Urothelium cell line (cell line): ENCODE measurements at regions not wholly inside any gene's neighbourhood (a gene's known extent, or its start where the extent isn't known, plus 50 kb on each side); places are given as distances from the start of the nearest gene placed in this dataset.
"Not testable (repeated sequence)": the region's sequence is repeated elsewhere in the genome, so short reads cannot be mapped to it uniquely, and the experiment has no call there.

Experiments
- DNase-seq: peaks from one replicate; pipeline ENCODE4 v3.0.0; 2011; ENCODE audit warnings: low spot score, mixed read lengths
- FAIRE-seq: peaks from 2 replicates; lab custom pipeline; 2011; peaks lifted over from hg19 to GRCh38; lab: Jason Lieb, UNC

- FAIRE-seq, result no peak
- DNase-seq, result no peak
These were observed 50.0 kb downstream of the SOD2 start for GRCh38 chr6:159642995-159643394.

DNA sequence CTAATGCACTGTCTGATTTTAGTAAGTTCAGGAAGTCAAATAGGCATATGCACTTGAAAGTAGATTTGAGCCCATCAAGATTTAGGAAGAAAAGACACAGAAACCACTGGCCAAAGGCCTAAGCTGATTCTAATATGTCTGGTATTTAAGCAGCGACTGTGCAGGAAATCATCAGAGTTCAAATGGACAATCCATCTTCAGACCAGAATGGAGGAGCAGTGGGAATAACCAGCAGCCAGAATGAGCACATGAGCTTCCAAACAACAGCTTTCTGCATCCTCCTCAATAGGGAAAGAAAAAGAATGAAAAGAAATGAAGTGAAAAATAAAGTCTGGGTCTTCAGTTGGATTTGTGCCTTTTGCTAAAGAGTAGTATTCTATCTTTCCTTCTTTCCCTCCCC lies 50.6 kb downstream of the SOD2 start:
- FAIRE-seq, result no peak
- DNase-seq, result no peak

- no peak for DNase-seq
- FAIRE-seq, result no peak
These were observed 52.1 kb downstream of the SOD2 start for GRCh38 chr6:159640722-159641482.

DNA sequence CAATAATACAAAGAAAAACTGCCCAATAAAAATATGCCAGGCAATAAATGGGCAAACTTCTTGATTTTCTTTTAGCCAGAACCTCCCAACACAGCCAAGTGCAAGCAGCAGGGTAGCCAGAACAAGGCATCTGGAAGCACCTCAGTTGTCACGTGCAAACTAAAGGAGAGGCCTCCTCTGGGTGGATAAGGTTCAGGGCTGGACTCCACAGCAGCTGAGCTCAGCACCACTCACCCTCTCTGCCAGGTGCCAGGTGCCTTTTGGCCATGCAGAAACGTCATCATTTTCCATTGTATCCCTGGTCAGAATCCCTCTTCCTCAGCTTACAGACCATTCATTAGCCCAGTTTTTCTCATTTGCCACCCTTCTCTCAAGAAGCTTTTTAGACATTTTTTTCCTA lies 52.7 kb downstream of the SOD2 start:
- FAIRE-seq (no peak), DNase-seq (no peak)

DNA sequence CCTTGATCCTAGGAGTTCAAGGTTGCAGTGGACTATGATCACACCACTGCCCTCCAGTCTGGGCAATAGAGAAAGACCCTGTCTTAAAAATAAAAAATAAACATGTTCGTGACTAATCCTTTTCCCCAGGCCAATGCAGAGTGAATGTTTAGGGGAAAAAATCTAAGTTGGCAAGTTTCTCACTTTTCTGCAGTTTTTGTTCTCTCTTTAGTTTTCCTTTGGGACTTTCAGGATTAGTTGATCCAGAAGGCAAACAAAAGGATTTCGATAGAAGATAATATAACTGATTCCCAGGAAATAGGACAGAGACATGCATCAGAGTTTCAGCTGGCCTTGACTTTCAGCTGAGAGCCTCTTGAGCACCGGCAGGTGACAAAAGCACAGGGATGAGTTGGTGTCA lies 53.3 kb downstream of the SOD2 start:
- no peak for FAIRE-seq
- DNase-seq, result no peak

GRCh38 chr6:159633196-159633595 lies 59.8 kb downstream of the SOD2 start:
- no peak for FAIRE-seq
- DNase-seq, result peak; percentile 17

DNA sequence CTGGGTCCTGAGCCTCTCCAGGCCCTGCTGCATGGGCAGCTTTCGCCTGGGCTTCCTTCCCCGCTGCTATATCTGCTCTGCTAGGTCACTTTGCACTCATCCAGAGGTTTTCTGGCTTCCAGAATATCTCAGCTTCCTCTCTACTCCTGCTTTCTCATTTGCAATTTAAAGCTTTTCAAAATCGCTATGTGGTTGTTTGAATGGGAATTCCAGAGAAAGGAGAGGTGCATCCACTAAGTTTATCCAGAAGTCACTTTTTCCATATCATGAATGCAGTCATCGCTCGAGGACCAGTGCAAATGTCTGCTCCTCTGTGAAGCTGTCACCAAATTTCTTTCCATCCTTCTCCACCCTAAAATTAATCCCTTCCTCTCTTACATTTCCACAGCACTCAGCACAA lies 61.2 kb downstream of the SOD2 start:
- DNase-seq (no peak), FAIRE-seq (no peak)

DNA sequence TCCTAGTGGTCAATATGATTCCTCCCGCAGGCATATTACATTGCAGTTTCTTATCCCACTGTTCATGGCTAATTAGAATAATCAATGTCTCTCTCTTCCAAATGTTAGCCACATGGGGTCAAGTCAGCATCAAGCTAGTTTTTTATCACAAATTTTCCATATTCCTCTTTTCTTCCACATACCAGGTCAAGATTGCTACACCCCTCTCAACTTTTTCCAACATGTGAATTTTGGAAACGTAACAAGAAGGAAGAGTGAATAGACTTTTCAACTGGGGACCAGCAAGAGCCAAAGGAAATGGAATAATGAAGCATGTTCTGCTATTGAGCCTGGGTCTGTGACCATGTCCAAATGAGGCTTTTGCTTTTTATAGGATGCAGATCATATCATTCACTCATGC lies 65.1 kb downstream of the SOD2 start:
- FAIRE-seq, result no peak
- no peak for DNase-seq

- not testable (repeated sequence) for FAIRE-seq, DNase-seq
These were observed 66.5 kb downstream of the SOD2 start for GRCh38 chr6:159626506-159626905.

GRCh38 chr6:159623156-159623555 lies 69.9 kb downstream of the SOD2 start:
- DNase-seq, result no peak
- no peak for FAIRE-seq

DNA sequence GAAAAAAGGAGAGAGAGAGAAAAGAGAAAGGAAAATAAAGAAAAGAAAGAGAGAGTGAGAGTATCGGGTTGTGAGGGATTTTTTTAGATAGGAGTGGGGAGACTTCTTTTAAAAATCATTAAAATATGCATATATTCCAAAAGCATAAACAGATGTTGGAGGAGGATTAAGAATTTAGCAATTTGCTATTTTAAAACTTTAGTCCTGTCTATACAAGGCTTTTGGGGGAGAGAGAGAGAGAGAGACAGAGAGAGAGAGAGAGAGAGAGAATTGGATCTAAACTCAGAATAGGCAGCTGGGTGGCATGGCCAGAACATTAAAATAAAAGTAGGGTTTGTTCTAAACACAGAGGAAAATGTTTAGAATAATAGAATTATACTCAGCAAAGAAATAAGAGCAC lies 72.1 kb downstream of the SOD2 start:
- no peak for FAIRE-seq
- DNase-seq, result no peak

GRCh38 chr6:159617444-159617843 lies 75.6 kb downstream of the SOD2 start:
- no peak for FAIRE-seq
- no peak for DNase-seq

DNA sequence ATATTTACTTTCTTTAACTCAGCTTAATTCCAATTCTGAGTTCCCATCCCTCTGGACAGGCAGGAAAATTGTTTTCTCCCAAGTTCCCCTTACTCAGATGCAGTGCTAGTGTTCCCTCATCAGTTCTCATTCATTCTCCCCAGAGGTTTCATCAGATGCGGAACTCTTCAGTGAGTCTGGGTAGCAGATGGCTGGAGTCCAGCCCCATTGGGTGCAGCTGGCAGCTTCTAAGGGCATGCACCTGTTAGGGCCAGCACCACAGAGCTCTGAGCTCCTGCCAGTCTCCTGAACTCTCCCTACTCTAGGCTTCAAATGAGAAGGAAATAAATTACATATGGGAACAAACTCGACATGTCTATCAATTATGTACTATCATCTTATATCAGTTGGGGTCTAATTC lies 76.6 kb downstream of the SOD2 start:
- FAIRE-seq (no peak), DNase-seq (no peak)

DNA sequence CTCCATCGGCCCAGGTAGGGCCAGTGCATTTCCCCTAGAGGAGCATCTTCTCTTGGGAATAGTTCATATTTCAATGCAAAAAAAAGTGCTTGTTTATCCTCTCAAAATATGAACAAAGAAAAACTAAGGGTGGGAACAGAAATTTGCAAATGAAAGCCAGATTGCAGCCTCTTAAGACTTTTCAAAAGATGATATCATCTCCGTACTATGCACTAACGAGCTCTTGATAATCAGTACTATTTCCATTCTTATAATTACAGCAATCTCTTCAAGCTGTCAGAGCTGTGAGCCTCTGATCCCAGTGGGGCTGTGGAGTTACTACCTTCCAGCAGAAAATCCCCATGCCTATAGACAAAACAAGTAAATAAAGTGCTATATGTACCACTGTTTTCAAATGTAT lies 77.1 kb downstream of the SOD2 start:
- FAIRE-seq (no peak), DNase-seq (no peak)

DNA sequence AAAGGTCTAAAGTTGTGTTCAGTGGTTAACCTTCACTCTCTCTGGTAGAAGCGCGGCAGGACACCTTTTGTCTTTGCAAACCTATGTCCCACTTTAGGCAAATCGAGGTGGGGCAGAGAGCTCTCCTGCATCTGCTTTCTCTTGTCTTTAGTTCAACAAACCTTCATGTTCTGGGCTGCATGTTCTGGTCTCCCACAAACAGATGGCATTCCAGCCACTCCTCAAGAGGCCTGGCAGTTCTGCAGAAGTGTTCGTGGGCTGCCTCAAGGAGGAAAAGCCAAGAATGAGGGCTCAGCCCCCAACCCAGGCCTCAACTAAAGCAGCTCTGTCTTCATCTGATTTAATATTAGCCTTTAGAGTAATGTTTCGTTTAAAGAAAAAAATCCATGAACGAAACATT lies 82.2 kb downstream of the SOD2 start:
- FAIRE-seq, result no peak
- no peak for DNase-seq

DNA sequence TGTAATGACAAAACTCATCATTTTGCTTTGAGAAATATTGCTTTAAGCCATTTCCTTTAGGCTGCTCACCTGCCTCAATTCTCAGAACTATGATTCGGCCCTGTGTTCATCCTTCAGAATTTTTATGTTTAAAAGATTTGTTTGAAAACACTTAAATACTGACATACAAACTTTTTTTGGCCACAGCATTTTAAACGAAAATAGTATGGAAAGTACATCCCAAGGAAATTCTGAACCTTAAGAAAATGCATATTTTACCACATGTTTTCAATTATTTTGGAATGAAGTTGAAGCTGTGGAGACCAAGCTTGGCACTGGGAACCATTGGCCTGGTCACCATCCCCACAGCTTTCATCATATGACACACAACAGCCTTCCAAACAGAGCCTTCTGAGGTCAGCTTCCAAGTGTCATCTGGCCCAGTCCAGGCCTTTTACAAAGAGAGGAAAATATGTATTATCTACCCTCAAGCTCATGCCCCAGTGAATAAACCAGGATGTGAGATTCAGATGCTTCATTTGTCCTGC lies 83.3 kb downstream of the SOD2 start:
- FAIRE-seq (no peak), DNase-seq (no peak)

DNA sequence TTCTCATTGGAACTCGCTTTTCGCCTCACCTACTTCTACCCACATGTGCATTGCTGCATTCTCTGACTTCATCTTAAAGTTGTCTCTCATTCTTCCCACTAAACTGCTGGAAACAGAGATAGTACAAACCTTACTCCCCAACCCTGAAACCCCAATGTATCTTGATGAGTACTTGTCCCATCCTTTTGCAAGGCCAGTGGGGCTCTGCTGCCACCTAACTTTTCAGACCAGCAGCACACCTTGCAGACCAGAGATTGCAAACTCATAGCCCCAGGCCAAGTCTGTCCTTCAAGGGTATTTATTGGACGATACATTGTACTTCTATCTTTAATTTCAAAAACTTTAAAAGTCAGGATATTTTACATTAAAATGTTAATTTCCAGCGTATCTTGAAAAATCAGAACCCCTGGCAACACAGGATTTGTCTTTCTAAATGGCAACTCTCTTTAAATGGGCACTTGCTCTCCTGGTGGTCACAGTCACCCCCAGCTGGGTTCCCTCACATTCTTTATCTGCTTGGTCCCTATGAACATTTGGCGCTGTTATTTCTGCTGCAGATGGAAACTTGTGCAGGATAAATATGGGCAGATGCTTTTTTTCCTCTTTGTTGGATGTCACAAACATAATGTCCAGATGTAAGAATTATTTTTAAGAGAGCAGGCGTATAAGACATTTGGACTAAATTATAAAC lies 83.9 kb downstream of the SOD2 start:
- FAIRE-seq (no peak), DNase-seq (peak; percentile 14)

DNA sequence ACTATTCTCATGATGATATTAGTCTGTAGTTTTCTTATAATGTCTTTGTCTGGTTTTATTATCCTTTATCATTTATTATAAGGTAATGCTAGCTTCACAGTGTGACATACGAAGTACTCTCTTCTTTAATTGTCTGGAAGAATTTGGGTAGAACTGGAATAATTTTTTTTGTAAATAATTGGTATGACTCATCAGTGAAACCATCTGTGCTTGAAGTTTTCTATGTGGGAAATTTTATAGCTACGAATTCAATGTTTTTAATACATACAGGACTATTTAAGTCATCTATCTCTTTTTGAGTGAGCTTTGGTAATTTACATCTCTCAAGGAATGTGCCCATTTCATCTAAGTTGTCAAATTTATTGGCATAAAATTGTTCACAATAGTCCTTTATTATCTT lies 86.3 kb downstream of the SOD2 start:
- FAIRE-seq, result no peak
- DNase-seq, result no peak

DNA sequence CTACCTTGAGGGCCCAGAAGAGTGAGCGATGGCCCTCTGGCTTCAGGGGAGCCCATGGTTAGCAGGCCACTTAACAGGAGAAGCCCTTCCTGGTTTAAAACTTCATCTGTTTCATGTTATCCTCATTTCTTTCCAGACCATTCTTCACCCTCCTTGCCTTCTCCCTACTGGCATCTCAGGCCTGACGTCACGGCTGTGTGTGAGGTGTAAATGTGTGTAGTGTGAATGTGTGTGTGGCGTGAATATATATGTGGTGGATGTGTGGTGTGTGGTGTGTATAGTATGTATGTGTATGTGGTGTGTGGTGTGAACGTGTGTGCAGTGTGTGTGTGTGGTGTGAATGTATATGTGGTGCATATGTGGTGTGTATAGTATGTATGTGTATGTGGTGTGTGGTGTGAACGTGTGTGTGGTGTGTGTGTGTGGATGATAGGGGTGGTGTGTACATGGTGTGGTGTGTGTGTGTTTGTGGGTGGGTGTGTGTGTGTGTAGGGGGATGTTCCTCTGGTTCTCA lies 88.5 kb downstream of the SOD2 start:
- FAIRE-seq (peak; percentile 98), DNase-seq (no peak)

GRCh38 chr6:159602431-159603041 lies 90.5 kb downstream of the SOD2 start:
- DNase-seq (no peak), FAIRE-seq (no peak)

DNA sequence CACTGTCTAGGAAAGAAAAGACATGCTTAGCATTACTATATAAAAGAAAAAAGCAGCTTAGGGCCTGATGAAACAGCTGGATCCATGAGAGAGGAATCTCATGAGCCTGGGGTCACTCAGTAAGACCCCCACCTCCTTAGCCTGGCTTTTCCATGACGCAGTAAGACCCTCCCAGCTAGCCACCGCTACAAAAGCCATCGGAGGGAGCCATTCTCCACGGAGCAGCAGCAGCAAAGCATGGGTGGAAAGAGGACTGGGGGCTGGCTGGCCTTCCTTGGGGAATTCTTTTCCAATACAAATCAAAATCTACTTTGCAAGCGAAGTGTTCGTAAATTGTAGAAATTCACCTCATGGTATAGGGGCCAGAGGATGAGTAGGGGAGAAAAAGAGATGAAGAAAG lies 91.8 kb downstream of the SOD2 start:
- DNase-seq (no peak), FAIRE-seq (no peak)

DNA sequence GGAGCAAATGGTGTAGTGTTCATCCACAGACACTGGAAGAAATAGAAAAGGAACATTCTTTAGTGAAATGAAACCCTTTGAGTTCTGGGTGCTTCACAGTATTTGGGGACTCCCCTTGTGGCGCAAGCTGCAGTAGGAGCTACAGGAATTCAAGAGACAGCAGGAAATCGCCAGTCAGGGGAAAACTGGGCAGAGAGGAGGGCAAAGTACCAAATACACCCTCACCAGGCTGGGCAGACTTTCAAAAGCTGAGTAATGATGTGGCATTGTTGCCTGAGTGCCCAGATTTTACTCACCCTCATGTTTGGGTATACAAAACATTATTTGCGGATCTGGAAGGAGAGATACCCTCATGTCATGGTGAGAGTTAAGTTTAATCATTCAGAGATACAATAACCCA lies 97.9 kb downstream of the SOD2 start:
- FAIRE-seq, result peak; percentile 93

More for the DNA sequence above, 97.9 kb downstream of the SOD2 start:
- peak; percentile 44 for DNase-seq
